IPS-18a (cell line): ENCODE measurements at regions not wholly inside any gene's neighbourhood (a gene's known extent, or its start where the extent isn't known, plus 50 kb on each side); places are given as distances from the start of the nearest gene placed in this dataset.

Experiments used
- H3K27ac ChIP-seq: one replicate; pipeline ENCODE4 v1.5.1; 2013; ENCODE audit warnings: low read length
- H3K27me3 ChIP-seq: one replicate; pipeline ENCODE4 v1.6.1; 2013; ENCODE audit warnings: mild to moderate bottlenecking, low read length; ENCODE audit not compliant: control insufficient read depth, insufficient read depth
- H3K36me3 ChIP-seq: one replicate; pipeline ENCODE4 v1.6.1; 2013; ENCODE audit warnings: low read depth, low read length; ENCODE audit not compliant: control insufficient read depth
- H3K4me1 ChIP-seq: one replicate; pipeline ENCODE4 v1.6.1; 2013; ENCODE audit warnings: low read depth, low read length; ENCODE audit not compliant: control insufficient read depth
- H3K4me3 ChIP-seq: one replicate; pipeline ENCODE4 v1.5.1; 2013; ENCODE audit warnings: low read length
- H3K9ac ChIP-seq: one replicate; pipeline ENCODE4 v1.6.1; 2013; ENCODE audit warnings: mild to moderate bottlenecking, low read length, moderate library complexity
- H3K9me3 ChIP-seq: one replicate; pipeline ENCODE4 v1.6.1; 2013; ENCODE audit warnings: low read depth, low read length; ENCODE audit not compliant: control insufficient read depth

GRCh38 chr9:107940616-107941595 is 451.3 kb upstream of the KLF4 start:
- no peaks in the 10 kb centered on the region for H3K4me1 ChIP-seq
- no peaks in the 10 kb centered on the region for H3K27me3 ChIP-seq
- H3K9ac ChIP-seq: no peak overlapping the region
- no peaks in the 10 kb centered on the region for H3K36me3 ChIP-seq
- H3K9me3 ChIP-seq: no peaks in the 10 kb centered on the region
- H3K4me3 ChIP-seq: no peak overlapping the region
- no peak overlapping the region for H3K27ac ChIP-seq

DNA sequence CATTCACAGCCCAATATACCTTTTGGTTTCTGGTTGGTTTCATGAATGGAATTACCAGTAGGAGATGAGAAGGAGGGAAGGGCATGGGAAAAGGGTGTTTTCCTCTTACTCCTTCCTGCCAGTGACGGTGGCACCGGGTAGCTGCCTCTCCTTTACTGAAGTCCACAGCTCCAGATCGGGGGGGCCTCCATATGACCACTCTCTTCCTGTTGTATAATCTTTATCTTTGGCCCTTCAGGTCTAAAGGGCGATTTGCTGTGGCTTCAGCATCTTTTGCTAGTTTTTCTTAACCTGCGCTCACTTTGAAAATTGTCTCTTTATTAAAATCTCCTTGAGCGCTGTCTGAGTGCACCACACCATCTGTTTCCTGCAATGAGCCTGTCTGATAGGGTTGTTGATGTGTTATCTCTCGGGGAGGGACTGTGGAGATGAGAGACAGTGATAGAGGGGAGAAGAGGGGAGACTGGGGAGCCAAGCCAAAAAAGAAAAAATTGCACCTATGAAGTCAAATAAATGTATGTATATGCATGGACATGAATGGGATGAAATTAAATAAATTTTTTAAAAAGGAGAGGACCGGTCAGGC is 449.3 kb upstream of the KLF4 start:
- H3K36me3 ChIP-seq: no peaks in the 10 kb centered on the region
- no peaks in the 10 kb centered on the region for H3K27me3 ChIP-seq
- H3K4me3 ChIP-seq: no peak overlapping the region
- H3K4me1 ChIP-seq: no peaks in the 10 kb centered on the region
- H3K9ac ChIP-seq: no peak overlapping the region
- no peaks in the 10 kb centered on the region for H3K9me3 ChIP-seq
- no peak overlapping the region for H3K27ac ChIP-seq

- Histone ChIP-seq H3K4me1 (no peaks in the 10 kb centered on the region), H3K4me3 (no peak overlapping the region), H3K36me3 (no peaks in the 10 kb centered on the region), H3K9me3 (no peaks in the 10 kb centered on the region), H3K9ac (no peak overlapping the region), H3K27me3 (no peaks in the 10 kb centered on the region), H3K27ac (no peak overlapping the region)
Observed at GRCh38 chr9:107935931-107936330, 446.4 kb upstream of the KLF4 start.

DNA sequence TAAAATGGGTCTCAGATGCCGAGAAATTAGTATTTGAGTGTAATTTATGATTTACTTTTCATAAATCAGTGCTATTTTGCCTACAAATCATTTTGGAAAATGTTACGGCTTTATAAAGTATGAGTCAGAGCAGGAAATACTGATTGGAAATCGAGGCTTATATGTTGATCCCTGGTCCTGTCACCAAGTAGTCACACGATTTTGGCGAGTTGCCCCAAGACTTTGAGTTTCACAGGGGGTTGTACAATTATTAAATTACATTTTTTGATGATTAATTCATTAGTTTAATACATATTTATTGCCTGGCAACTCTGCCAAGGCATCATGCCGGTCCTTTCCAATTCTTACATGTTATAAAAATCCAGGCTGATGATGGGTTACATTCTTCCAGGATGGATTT is 443.9 kb upstream of the KLF4 start:
- Histone ChIP-seq H3K4me1 (no peaks in the 10 kb centered on the region), H3K9me3 (no peaks in the 10 kb centered on the region), H3K36me3 (no peaks in the 10 kb centered on the region), H3K27me3 (no peaks in the 10 kb centered on the region), H3K27ac (no peak overlapping the region), H3K4me3 (no peak overlapping the region), H3K9ac (no peak overlapping the region)

DNA sequence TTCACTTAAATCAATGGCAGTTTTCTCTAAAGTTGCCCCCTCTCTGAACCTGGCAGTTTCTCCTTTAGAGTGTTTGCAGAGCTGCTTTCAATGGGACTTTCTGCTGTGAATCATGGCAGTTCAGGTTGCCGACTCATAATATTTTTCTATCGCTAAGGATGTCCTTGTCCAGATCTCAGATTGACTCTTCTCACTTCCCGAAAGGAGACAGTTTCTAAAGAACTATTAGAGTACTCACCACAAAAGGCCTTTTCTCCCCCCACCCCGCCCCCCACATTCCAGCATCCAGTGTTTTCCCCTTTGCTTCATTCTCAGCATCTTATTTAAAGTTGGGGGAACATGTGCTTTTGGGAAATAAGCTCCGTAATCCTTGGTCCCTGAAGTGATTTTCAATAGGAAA is 443.5 kb upstream of the KLF4 start:
- Histone ChIP-seq H3K9ac (no peak overlapping the region), H3K27me3 (no peaks in the 10 kb centered on the region), H3K27ac (no peak overlapping the region), H3K36me3 (no peaks in the 10 kb centered on the region), H3K4me1 (no peaks in the 10 kb centered on the region), H3K4me3 (no peak overlapping the region), H3K9me3 (no peaks in the 10 kb centered on the region)

GRCh38 chr9:107932601-107933000 is 443.0 kb upstream of the KLF4 start:
- Histone ChIP-seq H3K9me3 (no peaks in the 10 kb centered on the region), H3K36me3 (no peaks in the 10 kb centered on the region), H3K4me1 (no peaks in the 10 kb centered on the region), H3K27ac (no peak overlapping the region), H3K9ac (no peak overlapping the region), H3K27me3 (no peaks in the 10 kb centered on the region), H3K4me3 (no peak overlapping the region)

GRCh38 chr9:107932046-107932445 is 442.5 kb upstream of the KLF4 start:
- no peaks in the 10 kb centered on the region for H3K9me3 ChIP-seq
- H3K4me1 ChIP-seq: no peaks in the 10 kb centered on the region
- no peaks in the 10 kb centered on the region for H3K27me3 ChIP-seq
- no peak overlapping the region for H3K4me3 ChIP-seq
- H3K27ac ChIP-seq: no peak overlapping the region
- no peak overlapping the region for H3K9ac ChIP-seq
- H3K36me3 ChIP-seq: no peaks in the 10 kb centered on the region

GRCh38 chr9:107931071-107931715 is 441.6 kb upstream of the KLF4 start:
- H3K27me3 ChIP-seq: no peaks in the 10 kb centered on the region
- H3K36me3 ChIP-seq: no peaks in the 10 kb centered on the region
- no peak overlapping the region for H3K4me3 ChIP-seq
- no peaks in the 10 kb centered on the region for H3K4me1 ChIP-seq
- no peak overlapping the region for H3K27ac ChIP-seq
- H3K9me3 ChIP-seq: no peaks in the 10 kb centered on the region
- no peak overlapping the region for H3K9ac ChIP-seq

GRCh38 chr9:107929443-107929842 is 439.9 kb upstream of the KLF4 start:
- H3K27me3 ChIP-seq: no peaks in the 10 kb centered on the region
- no peaks in the 10 kb centered on the region for H3K9me3 ChIP-seq

DNA sequence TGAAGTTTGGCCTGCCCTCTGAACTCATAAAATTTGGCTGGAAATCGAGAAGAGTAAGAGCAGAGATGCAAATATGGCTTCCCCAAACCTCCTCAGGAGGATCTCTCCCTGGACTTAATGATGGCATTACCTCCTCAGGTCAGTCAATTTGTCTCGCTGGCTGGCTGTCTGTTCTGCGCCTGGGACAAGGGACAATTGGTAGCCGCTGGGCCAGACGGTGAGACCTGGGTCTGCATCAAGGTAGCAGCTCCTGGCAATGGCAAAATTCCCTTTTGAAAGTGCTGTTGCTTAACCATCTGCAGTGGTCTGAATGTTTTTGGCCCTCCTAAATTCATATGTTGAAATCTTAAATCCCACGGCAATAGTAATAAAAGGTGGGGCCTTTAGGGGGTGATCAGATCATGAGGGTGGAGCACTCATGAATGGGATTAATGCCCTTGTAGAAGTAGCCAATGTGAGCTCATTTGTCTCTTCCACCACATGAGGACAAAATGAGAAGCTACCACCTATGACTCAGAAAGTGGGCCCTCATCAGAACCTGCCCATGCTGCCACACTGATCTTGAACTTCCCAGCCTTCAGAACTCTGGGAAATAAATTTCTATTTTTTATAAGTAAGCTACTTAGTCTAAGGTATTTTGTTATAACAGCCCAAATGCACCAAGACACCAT is 439.3 kb upstream of the KLF4 start:
- Histone ChIP-seq H3K27ac (no peak overlapping the region), H3K36me3 (no peaks in the 10 kb centered on the region), H3K9ac (no peak overlapping the region), H3K27me3 (no peaks in the 10 kb centered on the region), H3K4me3 (no peak overlapping the region), H3K4me1 (no peaks in the 10 kb centered on the region), H3K9me3 (no peaks in the 10 kb centered on the region)

More at GRCh38 chr9:107929443-107929842, 439.9 kb upstream of the KLF4 start:
- H3K4me3 ChIP-seq: no peak overlapping the region
- no peak overlapping the region for H3K27ac ChIP-seq
- H3K4me1 ChIP-seq: no peaks in the 10 kb centered on the region
- H3K9ac ChIP-seq: no peak overlapping the region
- no peaks in the 10 kb centered on the region for H3K36me3 ChIP-seq

- Histone ChIP-seq H3K4me3 (no peak overlapping the region), H3K27me3 (no peaks in the 10 kb centered on the region), H3K4me1 (no peaks in the 10 kb centered on the region), H3K27ac (no peak overlapping the region), H3K9me3 (no peaks in the 10 kb centered on the region), H3K36me3 (no peaks in the 10 kb centered on the region), H3K9ac (no peak overlapping the region)
Observed at GRCh38 chr9:107927276-107927675, 437.7 kb upstream of the KLF4 start.
